COLO829 (cell line): ENCODE measurements at regions not wholly inside any gene's neighbourhood (a gene's known extent, or its start where the extent isn't known, plus 50 kb on each side); places are given as distances from the start of the nearest gene placed in this dataset.
"Not testable (repeated sequence)": the region's sequence is repeated elsewhere in the genome, so short reads cannot be mapped to it uniquely, and the experiment has no call there.

Experiments used
- DNase-seq: peaks from one replicate; pipeline ENCODE4 v3.0.0; 2012; ENCODE audit warnings: low spot score

GRCh38 chr5:4019009-4019769 is 423.6 kb downstream of the IRX1 start:
- no peak for DNase-seq

GRCh38 chr5:4019841-4020240 is 424.2 kb downstream of the IRX1 start:
- no peak for DNase-seq

GRCh38 chr5:4020400-4020799 is 424.8 kb downstream of the IRX1 start:
- no peak for DNase-seq

GRCh38 chr5:4022056-4022670 is 426.5 kb downstream of the IRX1 start:
- no peak for DNase-seq

GRCh38 chr5:4023091-4023752 is 427.6 kb downstream of the IRX1 start:
- DNase-seq, result no peak

GRCh38 chr5:4023753-4024335 is 428.2 kb downstream of the IRX1 start:
- DNase-seq, result no peak

- DNase-seq, result no peak
These were observed 431.6 kb downstream of the IRX1 start for GRCh38 chr5:4027088-4027734.

- no peak for DNase-seq
These were observed 432.8 kb downstream of the IRX1 start for GRCh38 chr5:4028384-4028783.

GRCh38 chr5:4033546-4033945 is 437.9 kb downstream of the IRX1 start:
- not testable (repeated sequence) for DNase-seq

- no peak for DNase-seq
These were observed 441.2 kb downstream of the IRX1 start for GRCh38 chr5:4036861-4037260.

GRCh38 chr5:4038994-4039393 is 443.4 kb downstream of the IRX1 start:
- no peak for DNase-seq

- no peak for DNase-seq
These were observed 446.7 kb downstream of the IRX1 start for GRCh38 chr5:4042311-4042710.

- no peak for DNase-seq
These were observed 447.5 kb downstream of the IRX1 start for GRCh38 chr5:4043135-4043534.

- DNase-seq, result no peak
These were observed 449.2 kb downstream of the IRX1 start for GRCh38 chr5:4044881-4045280.

GRCh38 chr5:4048398-4048797 is 452.8 kb downstream of the IRX1 start:
- no peak for DNase-seq

- no peak for DNase-seq
These were observed 454.6 kb downstream of the IRX1 start for GRCh38 chr5:4050203-4050602.

- DNase-seq, result no peak
These were observed 457.5 kb downstream of the IRX1 start for GRCh38 chr5:4053136-4053535.

- no peak for DNase-seq
These were observed 458.5 kb downstream of the IRX1 start for GRCh38 chr5:4054092-4054491.

- DNase-seq, result no peak
These were observed 463.3 kb downstream of the IRX1 start for GRCh38 chr5:4058899-4059298.

- DNase-seq, result no peak
These were observed 470.1 kb downstream of the IRX1 start for GRCh38 chr5:4065472-4066320.

- DNase-seq, result no peak
These were observed 472.5 kb downstream of the IRX1 start for GRCh38 chr5:4068171-4068570.

GRCh38 chr5:4078544-4078943 is 482.9 kb downstream of the IRX1 start:
- DNase-seq, result no peak
